WTC11 (cell line): ENCODE measurements at regions not wholly inside any gene's neighbourhood (a gene's known extent, or its start where the extent isn't known, plus 50 kb on each side); places are given as distances from the start of the nearest gene placed in this dataset.

Experiments used
- CREB1 ChIP-seq: sonication (generic); formaldehyde crosslinking; IDR thresholded peaks from 2 replicates; pipeline ENCODE4 v1.8.0; 2023; ENCODE audit warnings: mild to moderate bottlenecking, missing genetic modification reagents
- CREM ChIP-seq: sonication (generic); formaldehyde crosslinking; IDR thresholded peaks from 2 replicates; pipeline ENCODE4 v1.8.1; 2022; ENCODE audit warnings: mild to moderate bottlenecking, missing genetic modification reagents, moderate library complexity
- GABPB1 ChIP-seq: sonication (generic); formaldehyde crosslinking; IDR thresholded peaks from 2 replicates; pipeline ENCODE4 v1.8.1; 2023; ENCODE audit warnings: mild to moderate bottlenecking, missing genetic modification reagents
- NFYB ChIP-seq: sonication (generic); formaldehyde crosslinking; conservative IDR thresholded peaks from 2 replicates; pipeline ENCODE4 v1.8.0; 2022; ENCODE audit warnings: low read depth, missing genetic modification reagents
- SP1 ChIP-seq: sonication (generic); formaldehyde crosslinking; conservative IDR thresholded peaks from 2 replicates; pipeline ENCODE4 v1.8.1; 2022; ENCODE audit warnings: missing genetic modification reagents
- TP53 ChIP-seq: sonication (generic); formaldehyde crosslinking; IDR thresholded peaks from 2 replicates; pipeline ENCODE4 v1.8.1; 2023; ENCODE audit warnings: mild to moderate bottlenecking, missing genetic modification reagents
- ZBTB21 ChIP-seq: sonication (generic); formaldehyde crosslinking; IDR thresholded peaks from 2 replicates; pipeline ENCODE4 v1.8.1; 2023; ENCODE audit warnings: mild to moderate bottlenecking, missing genetic modification reagents, borderline replicate concordance
- TF ChIP-seq, protein P1 (sequence below): fragments of 200-600 bp; IDR thresholded peaks from 2 replicates; pipeline ENCODE4 v1.8.0; 2022; ENCODE audit warnings: antibody characterized with exemption
- TF ChIP-seq, protein P2 (sequence below): sonication (generic); formaldehyde crosslinking; IDR thresholded peaks from 2 replicates; pipeline ENCODE4 v1.8.0; 2022; ENCODE audit warnings: mild to moderate bottlenecking, missing genetic modification reagents
- TF ChIP-seq, protein P3 (sequence below): sonication (generic); formaldehyde crosslinking; conservative IDR thresholded peaks from 2 replicates; pipeline ENCODE4 v1.8.1; 2023; ENCODE audit warnings: mild to moderate bottlenecking, low read depth, missing genetic modification reagents, moderate library complexity
- TF ChIP-seq, protein P4 (sequence below): sonication (generic); formaldehyde crosslinking; IDR thresholded peaks from 2 replicates; pipeline ENCODE4 v1.8.1; 2022; ENCODE audit warnings: mild to moderate bottlenecking, moderate library complexity, missing genetic modification reagents
- TF ChIP-seq, protein P5 (sequence below): sonication (generic); formaldehyde crosslinking; IDR thresholded peaks from 2 replicates; pipeline ENCODE4 v1.8.0; 2022; ENCODE audit warnings: mild to moderate bottlenecking, missing genetic modification reagents
- TF ChIP-seq, protein P6 (sequence below): sonication (generic); formaldehyde crosslinking; IDR thresholded peaks from 2 replicates; pipeline ENCODE4 v1.8.1; 2022; ENCODE audit warnings: low read depth, missing genetic modification reagents, borderline replicate concordance
- TF ChIP-seq, protein P7 (sequence below): sonication (generic); formaldehyde crosslinking; IDR thresholded peaks from 2 replicates; pipeline ENCODE4 v1.8.1; 2023; ENCODE audit warnings: mild to moderate bottlenecking, moderate library complexity, missing genetic modification reagents

DNA sequence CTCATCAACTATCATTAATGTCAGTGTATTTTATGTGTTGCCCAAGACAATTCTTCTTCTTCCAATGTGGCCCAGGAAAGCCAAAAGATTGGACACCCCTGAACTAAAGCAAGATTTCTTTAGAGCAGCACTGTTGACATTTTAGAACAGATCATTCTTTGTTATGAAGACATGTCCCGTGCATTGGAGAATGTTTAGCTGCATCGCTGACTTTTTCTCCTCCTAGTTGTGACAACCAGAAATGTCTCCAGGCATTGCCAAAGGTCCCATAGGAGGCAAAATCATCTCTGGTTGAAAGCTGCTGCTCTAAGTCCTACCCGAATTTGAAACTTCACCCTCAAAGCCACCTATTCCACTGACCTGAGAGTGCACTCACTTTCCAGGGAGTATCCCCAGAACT is 62.7 kb upstream of the IRX6 start:
- TF ChIP-seq, protein P1, sequence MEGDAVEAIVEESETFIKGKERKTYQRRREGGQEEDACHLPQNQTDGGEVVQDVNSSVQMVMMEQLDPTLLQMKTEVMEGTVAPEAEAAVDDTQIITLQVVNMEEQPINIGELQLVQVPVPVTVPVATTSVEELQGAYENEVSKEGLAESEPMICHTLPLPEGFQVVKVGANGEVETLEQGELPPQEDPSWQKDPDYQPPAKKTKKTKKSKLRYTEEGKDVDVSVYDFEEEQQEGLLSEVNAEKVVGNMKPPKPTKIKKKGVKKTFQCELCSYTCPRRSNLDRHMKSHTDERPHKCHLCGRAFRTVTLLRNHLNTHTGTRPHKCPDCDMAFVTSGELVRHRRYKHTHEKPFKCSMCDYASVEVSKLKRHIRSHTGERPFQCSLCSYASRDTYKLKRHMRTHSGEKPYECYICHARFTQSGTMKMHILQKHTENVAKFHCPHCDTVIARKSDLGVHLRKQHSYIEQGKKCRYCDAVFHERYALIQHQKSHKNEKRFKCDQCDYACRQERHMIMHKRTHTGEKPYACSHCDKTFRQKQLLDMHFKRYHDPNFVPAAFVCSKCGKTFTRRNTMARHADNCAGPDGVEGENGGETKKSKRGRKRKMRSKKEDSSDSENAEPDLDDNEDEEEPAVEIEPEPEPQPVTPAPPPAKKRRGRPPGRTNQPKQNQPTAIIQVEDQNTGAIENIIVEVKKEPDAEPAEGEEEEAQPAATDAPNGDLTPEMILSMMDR = no peak
- TF ChIP-seq SP1 (CRISPR knock-in tag) (no peak), GABPB1 (CRISPR knock-in tag) (no peak), CREB1 (CRISPR knock-in tag) (no peak), NFYB (no peak), ZBTB21 (no peak), TP53 (CRISPR knock-in tag) (no peak), CREM (CRISPR knock-in tag) (no peak)
- TF ChIP-seq, protein P2, sequence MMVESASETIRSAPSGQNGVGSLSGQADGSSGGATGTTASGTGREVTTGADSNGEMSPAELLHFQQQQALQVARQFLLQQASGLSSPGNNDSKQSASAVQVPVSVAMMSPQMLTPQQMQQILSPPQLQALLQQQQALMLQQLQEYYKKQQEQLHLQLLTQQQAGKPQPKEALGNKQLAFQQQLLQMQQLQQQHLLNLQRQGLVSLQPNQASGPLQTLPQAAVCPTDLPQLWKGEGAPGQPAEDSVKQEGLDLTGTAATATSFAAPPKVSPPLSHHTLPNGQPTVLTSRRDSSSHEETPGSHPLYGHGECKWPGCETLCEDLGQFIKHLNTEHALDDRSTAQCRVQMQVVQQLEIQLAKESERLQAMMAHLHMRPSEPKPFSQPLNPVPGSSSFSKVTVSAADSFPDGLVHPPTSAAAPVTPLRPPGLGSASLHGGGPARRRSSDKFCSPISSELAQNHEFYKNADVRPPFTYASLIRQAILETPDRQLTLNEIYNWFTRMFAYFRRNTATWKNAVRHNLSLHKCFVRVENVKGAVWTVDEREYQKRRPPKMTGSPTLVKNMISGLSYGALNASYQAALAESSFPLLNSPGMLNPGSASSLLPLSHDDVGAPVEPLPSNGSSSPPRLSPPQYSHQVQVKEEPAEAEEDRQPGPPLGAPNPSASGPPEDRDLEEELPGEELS = no peak
- TF ChIP-seq, protein P3, sequence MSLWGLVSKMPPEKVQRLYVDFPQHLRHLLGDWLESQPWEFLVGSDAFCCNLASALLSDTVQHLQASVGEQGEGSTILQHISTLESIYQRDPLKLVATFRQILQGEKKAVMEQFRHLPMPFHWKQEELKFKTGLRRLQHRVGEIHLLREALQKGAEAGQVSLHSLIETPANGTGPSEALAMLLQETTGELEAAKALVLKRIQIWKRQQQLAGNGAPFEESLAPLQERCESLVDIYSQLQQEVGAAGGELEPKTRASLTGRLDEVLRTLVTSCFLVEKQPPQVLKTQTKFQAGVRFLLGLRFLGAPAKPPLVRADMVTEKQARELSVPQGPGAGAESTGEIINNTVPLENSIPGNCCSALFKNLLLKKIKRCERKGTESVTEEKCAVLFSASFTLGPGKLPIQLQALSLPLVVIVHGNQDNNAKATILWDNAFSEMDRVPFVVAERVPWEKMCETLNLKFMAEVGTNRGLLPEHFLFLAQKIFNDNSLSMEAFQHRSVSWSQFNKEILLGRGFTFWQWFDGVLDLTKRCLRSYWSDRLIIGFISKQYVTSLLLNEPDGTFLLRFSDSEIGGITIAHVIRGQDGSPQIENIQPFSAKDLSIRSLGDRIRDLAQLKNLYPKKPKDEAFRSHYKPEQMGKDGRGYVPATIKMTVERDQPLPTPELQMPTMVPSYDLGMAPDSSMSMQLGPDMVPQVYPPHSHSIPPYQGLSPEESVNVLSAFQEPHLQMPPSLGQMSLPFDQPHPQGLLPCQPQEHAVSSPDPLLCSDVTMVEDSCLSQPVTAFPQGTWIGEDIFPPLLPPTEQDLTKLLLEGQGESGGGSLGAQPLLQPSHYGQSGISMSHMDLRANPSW (CRISPR knock-in tag) = no peak
- TF ChIP-seq, protein P4, sequence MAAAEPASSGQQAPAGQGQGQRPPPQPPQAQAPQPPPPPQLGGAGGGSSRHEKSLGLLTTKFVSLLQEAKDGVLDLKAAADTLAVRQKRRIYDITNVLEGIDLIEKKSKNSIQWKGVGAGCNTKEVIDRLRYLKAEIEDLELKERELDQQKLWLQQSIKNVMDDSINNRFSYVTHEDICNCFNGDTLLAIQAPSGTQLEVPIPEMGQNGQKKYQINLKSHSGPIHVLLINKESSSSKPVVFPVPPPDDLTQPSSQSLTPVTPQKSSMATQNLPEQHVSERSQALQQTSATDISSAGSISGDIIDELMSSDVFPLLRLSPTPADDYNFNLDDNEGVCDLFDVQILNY (CRISPR knock-in tag) = no peak
- TF ChIP-seq, protein P5, sequence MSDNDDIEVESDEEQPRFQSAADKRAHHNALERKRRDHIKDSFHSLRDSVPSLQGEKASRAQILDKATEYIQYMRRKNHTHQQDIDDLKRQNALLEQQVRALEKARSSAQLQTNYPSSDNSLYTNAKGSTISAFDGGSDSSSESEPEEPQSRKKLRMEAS (CRISPR knock-in tag) = no peak
- TF ChIP-seq, protein P6, sequence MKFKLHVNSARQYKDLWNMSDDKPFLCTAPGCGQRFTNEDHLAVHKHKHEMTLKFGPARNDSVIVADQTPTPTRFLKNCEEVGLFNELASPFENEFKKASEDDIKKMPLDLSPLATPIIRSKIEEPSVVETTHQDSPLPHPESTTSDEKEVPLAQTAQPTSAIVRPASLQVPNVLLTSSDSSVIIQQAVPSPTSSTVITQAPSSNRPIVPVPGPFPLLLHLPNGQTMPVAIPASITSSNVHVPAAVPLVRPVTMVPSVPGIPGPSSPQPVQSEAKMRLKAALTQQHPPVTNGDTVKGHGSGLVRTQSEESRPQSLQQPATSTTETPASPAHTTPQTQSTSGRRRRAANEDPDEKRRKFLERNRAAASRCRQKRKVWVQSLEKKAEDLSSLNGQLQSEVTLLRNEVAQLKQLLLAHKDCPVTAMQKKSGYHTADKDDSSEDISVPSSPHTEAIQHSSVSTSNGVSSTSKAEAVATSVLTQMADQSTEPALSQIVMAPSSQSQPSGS (CRISPR knock-in tag) = no peak
- TF ChIP-seq, protein P7, sequence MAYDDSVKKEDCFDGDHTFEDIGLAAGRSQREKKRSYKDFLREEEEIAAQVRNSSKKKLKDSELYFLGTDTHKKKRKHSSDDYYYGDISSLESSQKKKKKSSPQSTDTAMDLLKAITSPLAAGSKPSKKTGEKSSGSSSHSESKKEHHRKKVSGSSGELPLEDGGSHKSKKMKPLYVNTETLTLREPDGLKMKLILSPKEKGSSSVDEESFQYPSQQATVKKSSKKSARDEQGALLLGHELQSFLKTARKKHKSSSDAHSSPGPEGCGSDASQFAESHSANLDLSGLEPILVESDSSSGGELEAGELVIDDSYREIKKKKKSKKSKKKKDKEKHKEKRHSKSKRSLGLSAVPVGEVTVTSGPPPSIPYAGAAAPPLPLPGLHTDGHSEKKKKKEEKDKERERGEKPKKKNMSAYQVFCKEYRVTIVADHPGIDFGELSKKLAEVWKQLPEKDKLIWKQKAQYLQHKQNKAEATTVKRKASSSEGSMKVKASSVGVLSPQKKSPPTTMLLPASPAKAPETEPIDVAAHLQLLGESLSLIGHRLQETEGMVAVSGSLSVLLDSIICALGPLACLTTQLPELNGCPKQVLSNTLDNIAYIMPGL = no peak
